ENCODE measurements at regions not wholly inside any gene's neighbourhood (a gene's known extent, or its start where the extent isn't known, plus 50 kb on each side); places are given as distances from the start of the nearest gene placed in this dataset.

GRCh38 chr5:173493846-173494245, 122.6 kb downstream of the BOD1 start:
- no peaks in the 10 kb centered on the region for H3K36me3 Mint-ChIP-seq (ENCODE audit: low read depth, unreplicated experiment)
- no peak overlapping the region for H3K4me3 Mint-ChIP-seq (ENCODE audit: unreplicated experiment)
- H3K4me1 Mint-ChIP-seq (ENCODE audit: unreplicated experiment) = no peaks in the 10 kb centered on the region
- DNase-seq (ENCODE audit: low spot score) = no peak
- H3K27me3 Mint-ChIP-seq (ENCODE audit: unreplicated experiment) = peaks cover 4% of the 10 kb centered on the region
- TF ChIP-seq CTCF (IDR thresholded peaks at IDR 0.05; ENCODE audit: unreplicated experiment) = no peak
- no peaks in the 10 kb centered on the region for H3K9me3 Mint-ChIP-seq (ENCODE audit: unreplicated experiment)
- no peak overlapping the region for H3K27ac Mint-ChIP-seq (ENCODE audit: unreplicated experiment)

- peaks cover 4% of the 10 kb centered on the region for H3K27me3 Mint-ChIP-seq (ENCODE audit: unreplicated experiment)
- H3K36me3 Mint-ChIP-seq (ENCODE audit: low read depth, unreplicated experiment) = no peaks in the 10 kb centered on the region
- no peak for TF ChIP-seq CTCF (IDR thresholded peaks at IDR 0.05; ENCODE audit: unreplicated experiment)
- no peak overlapping the region for H3K27ac Mint-ChIP-seq (ENCODE audit: unreplicated experiment)
- no peak overlapping the region for H3K4me3 Mint-ChIP-seq (ENCODE audit: unreplicated experiment)
- no peak for DNase-seq (ENCODE audit: low spot score)
- H3K9me3 Mint-ChIP-seq (ENCODE audit: unreplicated experiment) = no peaks in the 10 kb centered on the region
- no peaks in the 10 kb centered on the region for H3K4me1 Mint-ChIP-seq (ENCODE audit: unreplicated experiment)
Measured at GRCh38 chr5:173493040-173493439, 123.4 kb downstream of the BOD1 start.

- DNase-seq (ENCODE audit: low spot score) = no peak
- H3K36me3 Mint-ChIP-seq (ENCODE audit: low read depth, unreplicated experiment) = no peaks in the 10 kb centered on the region
- no peak for TF ChIP-seq CTCF (IDR thresholded peaks at IDR 0.05; ENCODE audit: unreplicated experiment)
- no peaks in the 10 kb centered on the region for H3K4me1 Mint-ChIP-seq (ENCODE audit: unreplicated experiment)
- peaks cover 4% of the 10 kb centered on the region for H3K27me3 Mint-ChIP-seq (ENCODE audit: unreplicated experiment)
- H3K27ac Mint-ChIP-seq (ENCODE audit: unreplicated experiment) = no peak overlapping the region
- no peak overlapping the region for H3K4me3 Mint-ChIP-seq (ENCODE audit: unreplicated experiment)
- H3K9me3 Mint-ChIP-seq (ENCODE audit: unreplicated experiment) = no peaks in the 10 kb centered on the region
Measured at GRCh38 chr5:173490681-173491080, 125.8 kb downstream of the BOD1 start.

- Mint-ChIP-seq H3K4me3 (ENCODE audit: unreplicated experiment) (no peak overlapping the region), H3K27me3 (ENCODE audit: unreplicated experiment) (peaks cover 6% of the 10 kb centered on the region), H3K27ac (ENCODE audit: unreplicated experiment) (no peak overlapping the region), H3K36me3 (ENCODE audit: low read depth, unreplicated experiment) (no peaks in the 10 kb centered on the region), H3K9me3 (ENCODE audit: unreplicated experiment) (no peaks in the 10 kb centered on the region), H3K4me1 (ENCODE audit: unreplicated experiment) (no peaks in the 10 kb centered on the region)
- no peak for TF ChIP-seq CTCF (IDR thresholded peaks at IDR 0.05; ENCODE audit: unreplicated experiment)
- DNase-seq (ENCODE audit: low spot score) = no peak
Measured at GRCh38 chr5:173488144-173488543, 128.3 kb downstream of the BOD1 start.

- Mint-ChIP-seq H3K4me1 (ENCODE audit: unreplicated experiment) (no peaks in the 10 kb centered on the region), H3K27me3 (ENCODE audit: unreplicated experiment) (peaks cover 6% of the 10 kb centered on the region), H3K9me3 (ENCODE audit: unreplicated experiment) (no peaks in the 10 kb centered on the region), H3K4me3 (ENCODE audit: unreplicated experiment) (no peak overlapping the region), H3K27ac (ENCODE audit: unreplicated experiment) (no peak overlapping the region), H3K36me3 (ENCODE audit: low read depth, unreplicated experiment) (no peaks in the 10 kb centered on the region)
- TF ChIP-seq CTCF (IDR thresholded peaks at IDR 0.05; ENCODE audit: unreplicated experiment) = no peak
- no peak for DNase-seq (ENCODE audit: low spot score)
Measured at GRCh38 chr5:173487300-173487699, 129.2 kb downstream of the BOD1 start.

Data from endothelial cell (in vitro differentiated cells).